ENCODE measurements at regions not wholly inside any gene's neighbourhood (a gene's known extent, or its start where the extent isn't known, plus 50 kb on each side); places are given as distances from the start of the nearest gene placed in this dataset.
A peak's percentile ranks its signal among the peaks of the same experiment; 100 is the strongest.
"Not testable (repeated sequence)": the region's sequence is repeated elsewhere in the genome, so short reads cannot be mapped to it uniquely, and the experiment has no call there.

GRCh38 chrX:18031726-18032375 is 170.8 kb upstream of the RAI2 start (continued):
- TF ChIP-seq, protein P1, sequence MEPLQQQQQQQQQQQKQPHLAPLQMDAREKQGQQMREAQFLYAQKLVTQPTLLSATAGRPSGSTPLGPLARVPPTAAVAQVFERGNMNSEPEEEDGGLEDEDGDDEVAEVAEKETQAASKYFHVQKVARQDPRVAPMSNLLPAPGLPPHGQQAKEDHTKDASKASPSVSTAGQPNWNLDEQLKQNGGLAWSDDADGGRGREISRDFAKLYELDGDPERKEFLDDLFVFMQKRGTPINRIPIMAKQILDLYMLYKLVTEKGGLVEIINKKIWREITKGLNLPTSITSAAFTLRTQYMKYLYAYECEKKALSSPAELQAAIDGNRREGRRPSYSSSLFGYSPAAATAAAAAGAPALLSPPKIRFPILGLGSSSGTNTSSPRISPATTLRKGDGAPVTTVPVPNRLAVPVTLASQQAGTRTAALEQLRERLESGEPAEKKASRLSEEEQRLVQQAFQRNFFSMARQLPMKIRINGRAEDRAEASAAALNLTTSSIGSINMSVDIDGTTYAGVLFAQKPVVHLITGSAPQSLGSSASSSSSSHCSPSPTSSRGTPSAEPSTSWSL (CRISPR knock-in tag; IDR thresholded peaks at IDR 0.05; ENCODE audit: borderline replicate concordance): no peak
- TF ChIP-seq ZNF134 (CRISPR knock-in tag; conservative IDR thresholded peaks at IDR 0.05) (no peak), MXD1 (CRISPR knock-in tag; IDR thresholded peaks at IDR 0.05; ENCODE audit: borderline replicate concordance, poor library complexity, severe bottlenecking) (no peak), STAT5B (CRISPR knock-in tag; IDR thresholded peaks at IDR 0.05) (no peak), PHF8 (IDR thresholded peaks at IDR 0.05; ENCODE audit: borderline replicate concordance, low read length) (no peak), NFYB (IDR thresholded peaks at IDR 0.05; ENCODE audit: extremely low read depth, insufficient read length) (no peak), ETV6 (IDR thresholded peaks at IDR 0.05; ENCODE audit: borderline replicate concordance in 1 of 2, low read depth in 2 of 2, low read length in 1 of 2) (no peak), ETV6 (CRISPR knock-in tag; IDR thresholded peaks at IDR 0.05; ENCODE audit: borderline replicate concordance) (no peak), NUFIP1 (IDR thresholded peaks at IDR 0.05; ENCODE audit: partially characterized antibody) (no peak)

DNA sequence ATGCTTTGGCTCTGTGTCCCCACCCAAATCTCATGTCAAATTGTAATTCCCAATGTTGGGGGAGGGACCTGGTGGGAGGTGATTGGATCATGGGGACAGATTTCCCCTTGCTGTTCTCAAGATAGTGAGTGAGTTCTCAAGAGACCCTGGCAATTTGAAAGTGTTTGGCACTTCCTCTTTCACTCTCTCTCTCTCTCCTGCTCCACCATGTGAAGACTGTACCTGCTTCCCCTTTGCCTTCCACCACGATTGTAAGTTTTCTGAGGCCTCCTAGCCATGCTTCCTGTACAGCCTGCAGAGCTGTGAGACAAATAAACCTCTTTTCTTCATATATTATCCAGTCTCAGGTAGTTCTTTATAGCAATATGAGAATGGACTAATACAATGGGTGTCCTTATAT is 169.6 kb upstream of the RAI2 start:
- H3K79me2 ChIP-seq (ENCODE audit: control insufficient read depth, insufficient read depth, low read length); DNase-seq (ENCODE audit: extremely low read depth in 1 of 4, low spot score in 3 of 4); BruUV-seq (replicated peaks); FAIRE-seq; H4K20me1 ChIP-seq (replicated peaks; ENCODE audit: control insufficient read depth, insufficient read depth, low read length); H3K4me2 ChIP-seq (ENCODE audit: insufficient read depth, low read length); POLR2A ChIA-PET; H3K9ac ChIP-seq (ENCODE audit: insufficient read depth in 1 of 2, low read depth in 2 of 2, low read length in 2 of 2); H3K9me3 ChIP-seq (replicated peaks; ENCODE audit: control insufficient read depth, insufficient read depth, low read depth, low read length); intact Hi-C loops (cut with micrococcal nuclease); ATAC-seq; H3K27ac ChIP-seq (ENCODE audit: extremely low read depth, low read depth, low read length); H3K4me3 ChIP-seq; H3K27me3 ChIP-seq (ENCODE audit: control insufficient read depth in 2 of 2, insufficient read depth in 2 of 2, low read length in 2 of 2); CTCF ChIA-PET (ENCODE audit: low intra/inter-chr PET ratio); H3K9me1 ChIP-seq (ENCODE audit: control insufficient read depth, insufficient read depth, low read length); H2AFZ ChIP-seq (ENCODE audit: low read depth, low read length); in situ Hi-C loops (cut with MboI); H3K36me3 ChIP-seq (ENCODE audit: control insufficient read depth, insufficient read depth, low read length); H3K4me1 ChIP-seq (replicated peaks in 1 of 2; ENCODE audit: control insufficient read depth in 2 of 2, insufficient read depth in 2 of 2, low read length in 2 of 2): not testable (repeated sequence)
- TF ChIP-seq SPI1 (IDR thresholded peaks at IDR 0.05; ENCODE audit: borderline replicate concordance, low read depth, low read length): peak; percentile 72
- 0% methylated on average over 1 of the region's 1 CpG for WGBS (ENCODE audit: insufficient coverage, low coverage, missing lambda C conversion rate)

All from K562 (cell line).